Gastroesophageal sphincter (tissue), 4 donors: ENCODE measurements at regions not wholly inside any gene's neighbourhood (a gene's known extent, or its start where the extent isn't known, plus 50 kb on each side); places are given as distances from the start of the nearest gene placed in this dataset.

Source experiments
- ATAC-seq: fragments of 150-250 bp; one replicate; pipeline ENCODE4 v1.9.1; 2016; ENCODE audit warnings: mild to moderate bottlenecking, moderate library complexity
- H3K27ac ChIP-seq, 4 donors: fragments of 200-600 bp; sonication (generic) in 3 of 4; 1 replicate in 3 of 4; 2 replicates in 1 of 4; pipeline ENCODE4 v1.5.1; 2016 to 2019
- H3K27me3 ChIP-seq: fragments of 200-600 bp; sonication (generic); one replicate; pipeline ENCODE4 v1.5.1; 2019
- H3K36me3 ChIP-seq, 2 donors: fragments of 200-600 bp; sonication (generic); one replicate each; pipeline ENCODE4 v1.5.1; 2019; ENCODE audit warnings: control low read depth in 1 of 2
- H3K4me1 ChIP-seq, 3 donors: fragments of 200-600 bp; sonication (generic); 1 replicate in 2 of 3; 2 replicates in 1 of 3; pipeline ENCODE4 v1.5.1; 2016 to 2019; ENCODE audit warnings: control low read depth in 2 of 3
- H3K4me3 ChIP-seq, 2 donors: fragments of 200-600 bp; sonication (generic); one replicate each; pipeline ENCODE4 v1.5.1; 2019; ENCODE audit warnings: mild to moderate bottlenecking in 1 of 2, moderate library complexity in 1 of 2
- H3K9me3 ChIP-seq, 3 donors: fragments of 200-600 bp; sonication (generic); one replicate each; pipeline ENCODE4 v1.5.1; 2017 to 2019; ENCODE audit warnings: control low read depth in 2 of 3
- EP300 ChIP-seq: sonication (generic); formaldehyde crosslinking; IDR thresholded peaks from one replicate; pipeline ENCODE4 v1.6.1; 2017; ENCODE audit warnings: antibody characterized with exemption, mild to moderate bottlenecking
- POLR2A ChIP-seq, 2 donors: fragments of 450-650 bp; IDR thresholded peaks; one replicate each; pipeline ENCODE4 v1.6.1; 2017; ENCODE audit warnings: antibody characterized with exemption in 2 of 2, mild to moderate bottlenecking in 2 of 2, moderate library complexity in 1 of 2
- POLR2AphosphoS5 ChIP-seq: sonication (generic); formaldehyde crosslinking; IDR thresholded peaks from one replicate; pipeline ENCODE4 v1.6.1; 2017; ENCODE audit warnings: antibody characterized with exemption
- WGBS, 2 donors: methylation state at CpG; one replicate each; pipeline ENCODE4 v1.1.5; 2018; ENCODE audit warnings: low coverage in 1 of 2; 5-methylcytosine and 5-hydroxymethylcytosine counted together
- TF ChIP-seq, protein P1 (sequence below), 4 experiments: fragments of 200-600 bp in 2 of 4; fragments of 450-650 bp in 2 of 4; sonication (generic) in 1 of 4; IDR thresholded peaks; one replicate each; pipeline ENCODE4 v1.5.1; 2017 to 2019; ENCODE audit warnings: antibody characterized with exemption in 4 of 4, mild to moderate bottlenecking in 2 of 4, moderate library complexity in 2 of 4

DNA sequence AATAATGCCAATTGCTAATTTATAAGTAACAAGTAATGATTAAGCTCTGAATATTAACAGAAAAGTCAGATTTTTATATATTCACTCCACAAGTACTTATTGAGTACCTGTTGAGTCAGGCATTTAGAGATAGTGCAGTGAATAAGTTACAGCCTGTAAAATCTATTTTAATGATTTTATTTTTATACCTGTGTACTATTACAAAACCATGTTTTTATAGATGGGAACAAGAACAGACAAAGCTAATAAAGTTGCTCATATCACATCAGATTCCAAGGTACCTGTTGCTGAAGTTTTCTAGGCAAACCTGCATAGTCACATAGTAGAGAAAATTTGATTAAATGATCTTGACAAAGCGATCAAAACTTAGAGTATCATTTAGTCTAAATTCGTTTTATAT is 623.7 kb downstream of the EFNA5 start:
- H3K27me3 ChIP-seq = no peaks in the 10 kb centered on the region
- TF ChIP-seq EP300 (no peak), POLR2A (IDR thresholded peaks at IDR 0.05) (no peak), POLR2AphosphoS5 (no peak)
- TF ChIP-seq, protein P1, sequence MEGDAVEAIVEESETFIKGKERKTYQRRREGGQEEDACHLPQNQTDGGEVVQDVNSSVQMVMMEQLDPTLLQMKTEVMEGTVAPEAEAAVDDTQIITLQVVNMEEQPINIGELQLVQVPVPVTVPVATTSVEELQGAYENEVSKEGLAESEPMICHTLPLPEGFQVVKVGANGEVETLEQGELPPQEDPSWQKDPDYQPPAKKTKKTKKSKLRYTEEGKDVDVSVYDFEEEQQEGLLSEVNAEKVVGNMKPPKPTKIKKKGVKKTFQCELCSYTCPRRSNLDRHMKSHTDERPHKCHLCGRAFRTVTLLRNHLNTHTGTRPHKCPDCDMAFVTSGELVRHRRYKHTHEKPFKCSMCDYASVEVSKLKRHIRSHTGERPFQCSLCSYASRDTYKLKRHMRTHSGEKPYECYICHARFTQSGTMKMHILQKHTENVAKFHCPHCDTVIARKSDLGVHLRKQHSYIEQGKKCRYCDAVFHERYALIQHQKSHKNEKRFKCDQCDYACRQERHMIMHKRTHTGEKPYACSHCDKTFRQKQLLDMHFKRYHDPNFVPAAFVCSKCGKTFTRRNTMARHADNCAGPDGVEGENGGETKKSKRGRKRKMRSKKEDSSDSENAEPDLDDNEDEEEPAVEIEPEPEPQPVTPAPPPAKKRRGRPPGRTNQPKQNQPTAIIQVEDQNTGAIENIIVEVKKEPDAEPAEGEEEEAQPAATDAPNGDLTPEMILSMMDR (IDR thresholded peaks at IDR 0.05) = no peak
- no peak for ATAC-seq
- no peak overlapping the region for H3K4me3 ChIP-seq
- WGBS, 2 donors = 76 to 77% methylated on average over 2 of the region's 2 CpGs
- no peaks in the 10 kb centered on the region for H3K4me1 ChIP-seq
- no peaks in the 10 kb centered on the region for H3K36me3 ChIP-seq
- H3K27ac ChIP-seq = no peak overlapping the region
- H3K9me3 ChIP-seq = no peaks in the 10 kb centered on the region

DNA sequence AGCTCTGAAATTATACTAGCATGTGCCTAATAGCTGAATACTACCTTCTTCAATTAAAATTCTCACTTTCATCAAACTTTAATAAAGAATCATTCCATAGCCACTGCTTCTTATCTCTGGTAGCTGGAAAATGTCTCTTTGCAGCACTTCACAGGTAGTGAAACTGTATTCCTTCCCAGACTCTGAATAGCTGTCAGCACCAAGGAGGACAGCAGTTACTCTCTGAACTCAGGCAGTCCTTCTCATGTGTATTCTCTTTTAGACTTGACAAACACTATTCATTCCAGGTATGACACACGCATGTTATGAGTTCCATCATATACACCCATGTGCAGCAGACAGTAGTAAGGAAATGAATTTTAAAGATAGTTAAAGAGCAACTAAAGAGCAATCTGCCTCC is 627.1 kb downstream of the EFNA5 start:
- 92 to 100% methylated on average over 1 of the region's 1 CpG for WGBS, 2 donors
- Histone ChIP-seq H3K4me1 (no peaks in the 10 kb centered on the region), H3K27ac (no peak overlapping the region), H3K36me3 (no peaks in the 10 kb centered on the region), H3K9me3 (no peaks in the 10 kb centered on the region), H3K27me3 (no peaks in the 10 kb centered on the region), H3K4me3 (no peak overlapping the region)
- ATAC-seq = no peak
- TF ChIP-seq, protein P1 (IDR thresholded peaks at IDR 0.05) = no peak
- TF ChIP-seq POLR2A (IDR thresholded peaks at IDR 0.05) (no peak), POLR2AphosphoS5 (no peak), EP300 (no peak)

DNA sequence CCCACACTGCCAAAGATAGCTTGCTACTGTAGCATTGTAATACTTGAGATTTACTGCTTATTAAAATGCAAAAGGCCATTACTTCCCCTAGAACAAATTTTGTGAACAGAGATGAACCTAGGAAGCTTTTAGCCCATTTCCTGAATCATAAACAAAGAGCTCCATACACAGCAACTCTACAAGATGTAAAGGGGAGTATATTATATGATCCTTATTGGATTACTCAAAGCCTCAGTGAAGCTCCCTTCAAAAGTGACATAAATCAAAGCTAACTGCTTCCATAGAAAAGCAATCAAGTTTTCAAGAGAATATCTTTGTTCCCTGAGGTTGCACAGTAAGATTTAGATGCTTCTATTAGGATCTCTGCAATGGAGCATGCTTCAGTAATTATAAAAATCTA is 629.8 kb downstream of the EFNA5 start:
- no peaks in the 10 kb centered on the region for H3K27me3 ChIP-seq
- TF ChIP-seq, protein P1 (IDR thresholded peaks at IDR 0.05) = no peak
- TF ChIP-seq EP300 (no peak), POLR2AphosphoS5 (no peak), POLR2A (IDR thresholded peaks at IDR 0.05) (no peak)
- no peak for ATAC-seq
- no peak overlapping the region for H3K27ac ChIP-seq
- no peaks in the 10 kb centered on the region for H3K9me3 ChIP-seq
- H3K36me3 ChIP-seq = no peaks in the 10 kb centered on the region
- H3K4me3 ChIP-seq = no peak overlapping the region
- H3K4me1 ChIP-seq = no peaks in the 10 kb centered on the region

DNA sequence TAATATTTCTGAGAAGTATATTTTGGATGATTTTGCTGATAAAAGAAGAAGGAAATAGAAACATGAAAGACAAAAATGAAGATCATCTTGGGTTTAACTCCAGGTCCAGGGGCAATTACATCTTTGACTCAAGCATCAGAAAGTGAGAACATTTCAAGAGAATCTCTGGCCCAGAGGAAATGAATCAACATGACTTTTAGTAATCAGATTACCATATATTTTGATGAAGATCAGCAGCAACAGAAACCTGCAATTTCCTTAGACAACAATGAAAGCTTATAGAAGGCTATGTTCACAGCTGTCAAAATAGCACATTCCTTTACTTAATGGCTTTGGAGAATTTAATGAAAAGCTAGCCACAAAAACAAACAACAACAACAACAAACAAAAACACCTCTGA is 638.1 kb downstream of the EFNA5 start:
- Histone ChIP-seq H3K4me3 (no peak overlapping the region), H3K27ac (no peak overlapping the region), H3K27me3 (no peaks in the 10 kb centered on the region), H3K36me3 (no peaks in the 10 kb centered on the region), H3K4me1 (no peaks in the 10 kb centered on the region), H3K9me3 (no peaks in the 10 kb centered on the region)
- TF ChIP-seq EP300 (no peak), POLR2A (IDR thresholded peaks at IDR 0.05) (no peak), POLR2AphosphoS5 (no peak)
- TF ChIP-seq, protein P1 (IDR thresholded peaks at IDR 0.05) = no peak
- no peak for ATAC-seq

DNA sequence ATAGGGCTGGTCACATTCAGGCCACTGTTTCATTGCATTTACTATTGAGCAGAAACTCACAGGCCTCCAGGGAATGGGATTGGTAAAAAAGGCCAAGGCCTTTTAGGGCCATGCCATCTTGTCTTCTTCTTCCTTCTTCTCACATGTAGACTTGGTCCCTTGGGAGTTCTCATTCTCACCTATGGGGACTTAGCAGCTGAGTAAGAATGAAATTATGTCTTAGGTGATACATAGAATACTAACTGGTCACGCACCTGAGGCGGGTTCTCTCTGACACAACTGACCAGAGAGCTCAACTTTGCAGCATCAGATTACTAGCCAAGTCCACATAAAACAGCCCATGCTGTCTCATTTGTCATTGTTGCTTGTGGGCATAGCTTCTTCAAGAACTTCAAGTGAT is 641.8 kb downstream of the EFNA5 start:
- Histone ChIP-seq H3K9me3 (no peaks in the 10 kb centered on the region), H3K4me1 (no peaks in the 10 kb centered on the region), H3K27me3 (no peaks in the 10 kb centered on the region), H3K27ac (no peak overlapping the region), H3K36me3 (no peaks in the 10 kb centered on the region), H3K4me3 (no peak overlapping the region)
- WGBS, 2 donors = 88 to 100% methylated on average over 2 of the region's 2 CpGs
- TF ChIP-seq POLR2AphosphoS5 (no peak), EP300 (no peak), POLR2A (IDR thresholded peaks at IDR 0.05) (no peak)
- TF ChIP-seq, protein P1 (IDR thresholded peaks at IDR 0.05) = no peak
- ATAC-seq = no peak
